Coronary artery (tissue), 2 donors: ENCODE measurements at regions not wholly inside any gene's neighbourhood (a gene's known extent, or its start where the extent isn't known, plus 50 kb on each side); places are given as distances from the start of the nearest gene placed in this dataset.

Experiments
- DNase-seq: peaks from one replicate; pipeline ENCODE4 v3.0.0-alpha.2; 2017; ENCODE audit warnings: low spot score
- H3K27ac ChIP-seq, 2 donors: fragments of 200-600 bp; sonication (generic); one replicate each; pipeline ENCODE4 v1.5.1; 2016 to 2019
- H3K4me3 ChIP-seq: fragments of 200-600 bp; sonication (generic); 2 replicates; pipeline ENCODE4 v1.5.1; 2016; ENCODE audit warnings: mild to moderate bottlenecking, moderate library complexity
- CTCF ChIP-seq: fragments of 200-600 bp; sonication (generic); IDR thresholded peaks from one replicate; pipeline ENCODE4 v1.5.1; 2019; ENCODE audit warnings: antibody characterized with exemption

GRCh38 chr14:98312006-98312405 lies 960.0 kb downstream of the BCL11B start:
- no peak overlapping the region for H3K27ac ChIP-seq
- TF ChIP-seq CTCF, result no peak
- no peak for DNase-seq
- no peak overlapping the region for H3K4me3 ChIP-seq

GRCh38 chr14:98321841-98322240 lies 950.2 kb downstream of the BCL11B start:
- DNase-seq, result no peak
- no peak overlapping the region for H3K27ac ChIP-seq
- no peak overlapping the region for H3K4me3 ChIP-seq
- no peak for TF ChIP-seq CTCF

GRCh38 chr14:98323836-98324235 lies 948.2 kb downstream of the BCL11B start:
- H3K27ac ChIP-seq, result no peak overlapping the region
- DNase-seq, result no peak
- H3K4me3 ChIP-seq, result no peak overlapping the region
- no peak for TF ChIP-seq CTCF

GRCh38 chr14:98325761-98326160 lies 946.2 kb downstream of the BCL11B start:
- DNase-seq, result no peak
- no peak for TF ChIP-seq CTCF
- Histone ChIP-seq H3K4me3 (no peak overlapping the region), H3K27ac (no peak overlapping the region)

GRCh38 chr14:98328496-98328895 lies 943.5 kb downstream of the BCL11B start:
- H3K27ac ChIP-seq, result no peak overlapping the region
- TF ChIP-seq CTCF, result no peak
- no peak overlapping the region for H3K4me3 ChIP-seq
- DNase-seq, result no peak

GRCh38 chr14:98334186-98334585 lies 937.8 kb downstream of the BCL11B start:
- H3K4me3 ChIP-seq, result no peak overlapping the region
- no peak for TF ChIP-seq CTCF
- no peak overlapping the region for H3K27ac ChIP-seq
- DNase-seq, result no peak

GRCh38 chr14:98341211-98341610 lies 930.8 kb downstream of the BCL11B start:
- H3K4me3 ChIP-seq, result no peak overlapping the region
- TF ChIP-seq CTCF, result no peak
- no peak overlapping the region for H3K27ac ChIP-seq
- no peak for DNase-seq
